Limb (tissue), 2 donors: ENCODE measurements at regions not wholly inside any gene's neighbourhood (a gene's known extent, or its start where the extent isn't known, plus 50 kb on each side); places are given as distances from the start of the nearest gene placed in this dataset.
"Not testable (repeated sequence)": the region's sequence is repeated elsewhere in the genome, so short reads cannot be mapped to it uniquely, and the experiment has no call there.

Experiments used
- DNase-seq, 2 donors: peaks; one replicate each; pipeline ENCODE4 v3.0.0-alpha.2; 2016; ENCODE audit errors: extremely low spot score in 2 of 2

DNA sequence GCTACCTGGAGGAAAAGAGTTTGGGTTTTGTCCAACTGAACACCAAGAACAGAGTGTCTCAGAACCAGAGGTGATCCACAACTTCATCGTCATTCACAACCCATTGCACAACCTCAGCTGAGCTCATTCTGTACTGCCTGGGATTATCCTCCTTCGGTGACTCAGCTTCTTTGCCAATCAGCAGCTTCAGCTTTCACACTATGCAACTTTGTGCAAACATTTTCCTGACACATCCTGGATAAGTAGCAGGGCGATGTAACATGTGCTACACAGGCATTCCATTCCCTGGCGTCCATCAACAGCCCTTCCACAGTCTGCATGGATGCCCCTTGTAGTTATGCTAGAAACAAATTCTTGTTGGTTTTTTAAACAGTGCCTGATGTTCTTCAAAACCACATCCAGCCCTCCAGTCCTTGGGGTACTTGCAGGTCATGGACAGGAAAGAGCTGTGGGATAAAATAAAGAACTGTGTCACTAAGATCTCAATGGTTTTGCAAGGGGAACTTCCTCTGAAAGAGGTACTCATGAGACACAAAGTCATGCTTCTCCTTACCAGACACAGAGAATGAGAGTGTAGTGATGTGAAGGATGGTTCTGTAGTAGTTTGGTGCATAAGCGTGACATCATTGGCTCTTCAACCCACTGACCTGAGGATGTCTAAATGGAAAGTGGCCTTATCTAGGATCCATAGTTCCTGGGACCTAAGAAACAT lies 478.5 kb downstream of the KIF20B start:
- DNase-seq: no peak

DNA sequence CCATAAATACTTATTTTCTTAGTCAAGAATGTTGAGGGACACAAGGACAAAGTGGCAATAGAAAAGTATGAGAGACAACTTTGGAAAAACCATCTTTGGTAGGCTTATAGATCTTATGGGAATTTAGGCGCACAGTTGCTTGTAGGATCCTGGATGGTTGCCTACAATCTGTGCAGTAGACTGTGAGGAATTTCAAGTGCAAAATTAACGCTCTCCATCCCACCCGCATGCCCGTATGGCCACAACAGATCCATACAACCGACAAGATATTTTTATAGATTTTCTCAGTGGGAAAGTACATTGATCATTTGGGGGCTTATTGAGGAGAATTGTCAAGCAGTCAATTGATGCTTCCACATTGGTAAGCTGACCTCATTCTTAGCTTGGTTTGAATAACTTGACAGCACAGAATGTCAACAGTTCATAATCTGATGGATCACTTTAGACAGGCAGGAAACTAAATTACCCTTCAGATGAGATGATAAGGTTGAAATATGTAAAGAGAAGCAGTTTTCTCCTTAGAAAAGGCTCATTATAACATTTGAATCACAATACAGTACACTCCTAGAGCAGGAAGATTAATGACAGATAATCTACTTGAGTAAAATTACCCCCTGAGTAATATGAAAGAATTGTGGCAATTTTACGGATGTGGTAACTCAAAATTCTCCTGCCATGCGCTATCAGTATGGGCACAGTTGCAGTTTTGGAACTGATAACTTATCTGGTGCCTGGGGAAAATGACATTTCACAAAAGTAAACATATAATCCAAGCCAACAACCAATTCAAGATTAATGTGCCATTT lies 479.7 kb downstream of the KIF20B start:
- DNase-seq: no peak

DNA sequence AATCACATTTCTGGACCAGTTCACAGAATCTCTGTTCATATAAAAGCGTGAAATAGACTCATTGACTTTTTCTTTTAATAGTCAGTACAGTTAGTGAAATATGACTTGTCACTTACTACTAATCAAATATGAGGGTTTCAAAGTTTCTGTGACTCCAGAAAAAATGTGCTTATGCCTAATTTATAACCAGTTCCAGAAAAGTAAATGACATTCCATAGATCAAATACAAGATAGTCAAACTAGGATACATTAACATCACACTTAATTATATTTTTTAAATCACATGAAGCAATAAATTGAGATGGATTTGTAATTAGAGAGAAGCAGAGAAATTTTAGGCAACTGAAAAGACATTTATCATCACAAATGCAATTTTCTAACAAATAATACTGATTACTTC lies 491.4 kb downstream of the KIF20B start:
- DNase-seq: no peak

DNA sequence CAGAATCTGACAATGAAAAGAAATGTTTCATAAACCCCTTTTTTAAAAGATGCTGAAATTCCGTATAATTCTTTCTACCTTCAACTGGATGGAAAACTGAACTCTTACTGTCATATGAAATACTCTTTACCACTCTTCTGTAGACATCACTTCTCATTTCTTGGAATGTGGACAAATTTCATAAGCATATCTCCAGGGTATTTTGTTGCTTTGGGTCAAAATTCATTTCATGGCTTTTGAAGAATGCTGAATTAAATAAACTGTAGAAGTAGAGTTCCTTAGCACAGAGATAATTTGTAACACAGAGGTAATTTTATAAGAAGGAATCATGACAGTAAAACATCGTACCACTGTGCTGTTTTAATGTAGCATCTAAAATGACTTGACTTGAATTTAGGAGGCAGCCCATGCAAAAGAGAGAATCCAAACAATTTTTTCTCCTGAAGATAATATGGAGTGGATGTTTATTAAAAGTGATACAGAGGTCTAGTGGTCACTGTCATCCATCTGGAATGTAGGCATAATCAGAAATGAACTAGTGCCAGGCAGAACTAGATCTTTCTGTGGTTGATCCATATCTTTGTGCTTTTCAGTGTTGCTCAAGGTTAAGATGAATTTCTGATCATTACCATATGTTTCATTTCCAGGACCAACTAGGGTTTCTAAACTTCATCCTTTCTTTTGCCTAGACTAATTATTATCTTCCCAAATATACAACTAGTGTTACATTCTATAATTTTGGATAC lies 492.0 kb downstream of the KIF20B start:
- no peak for DNase-seq

DNA sequence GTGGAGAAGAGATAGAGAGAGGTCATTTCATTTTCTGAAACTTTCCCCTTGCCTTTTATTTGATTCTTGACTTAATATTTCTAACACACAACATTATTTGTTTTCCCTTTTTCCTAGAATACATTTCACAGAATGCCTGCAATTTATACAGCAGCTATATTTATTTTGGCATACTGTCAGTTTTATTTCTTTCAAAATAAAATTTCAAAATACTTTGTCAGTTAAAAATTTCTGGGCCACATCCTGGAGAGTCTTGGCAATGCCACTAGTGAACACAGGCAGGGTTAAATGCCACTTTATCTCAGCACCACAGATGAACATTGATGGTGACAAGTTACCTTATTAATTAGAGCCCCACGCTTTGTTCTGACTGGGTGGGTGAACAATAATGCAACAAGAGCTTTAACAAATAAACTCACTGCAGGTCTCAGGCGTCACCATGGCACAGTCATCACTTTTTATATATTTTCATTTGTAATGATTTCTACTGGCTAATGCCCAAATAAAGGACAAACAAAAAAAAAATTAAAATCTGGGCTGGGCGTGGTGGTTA lies 494.0 kb downstream of the KIF20B start:
- no peak for DNase-seq

DNA sequence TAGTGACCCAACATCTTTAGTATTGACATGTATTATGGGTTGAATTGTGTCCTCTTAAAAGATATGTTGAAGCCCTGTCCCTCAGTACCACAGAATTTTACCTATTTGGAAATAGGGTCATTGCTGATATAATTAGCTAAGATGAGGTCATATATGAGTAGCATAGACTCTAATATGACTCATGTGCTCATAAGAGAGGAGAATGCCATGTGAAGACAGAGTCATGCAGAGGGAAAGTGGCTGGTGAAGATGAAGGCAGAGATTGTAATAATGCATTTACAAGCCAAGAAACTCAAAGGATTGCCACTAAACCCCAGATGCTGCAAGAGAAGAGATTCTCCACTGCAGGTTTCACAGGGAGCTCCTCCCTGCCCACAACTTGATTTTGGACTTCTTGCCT lies 496.4 kb downstream of the KIF20B start:
- DNase-seq: no peak

DNA sequence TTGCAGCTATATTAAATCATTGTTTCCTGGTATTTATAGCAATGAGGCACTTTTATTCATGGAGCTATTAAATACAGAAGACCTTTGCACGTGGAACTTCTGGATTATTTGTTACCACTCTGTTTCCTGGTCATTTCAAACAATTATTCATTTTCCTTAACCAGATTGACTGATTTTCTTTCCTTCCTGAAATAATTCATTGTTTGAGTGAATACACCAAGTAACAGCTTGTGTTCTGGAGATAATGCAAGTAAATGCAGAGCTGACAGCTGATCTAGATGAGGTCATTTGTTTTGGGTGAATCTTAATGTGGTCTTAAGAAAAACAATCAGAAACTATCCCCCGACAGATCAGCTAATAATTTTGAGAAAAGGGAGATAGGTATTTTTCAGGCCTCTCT lies 497.7 kb downstream of the KIF20B start:
- no peak for DNase-seq

DNA sequence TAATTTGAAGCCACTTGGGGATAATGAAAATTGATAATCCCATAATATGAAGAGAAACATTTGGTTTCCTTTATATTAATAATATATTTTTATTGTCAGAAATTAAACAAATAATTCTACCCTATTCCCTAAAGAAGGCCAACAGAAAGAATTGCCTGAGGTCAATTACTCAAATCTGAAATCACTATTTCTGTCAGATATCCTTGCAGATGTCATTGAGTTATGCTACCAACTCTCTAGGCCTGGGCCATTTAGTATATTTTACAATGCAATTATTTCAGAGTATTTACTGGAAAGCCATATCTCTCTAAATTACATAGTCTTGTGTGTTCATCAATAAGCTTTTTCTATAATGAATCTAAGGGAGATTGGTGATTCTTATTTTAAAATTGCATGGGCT lies 498.1 kb downstream of the KIF20B start:
- DNase-seq: no peak

DNA sequence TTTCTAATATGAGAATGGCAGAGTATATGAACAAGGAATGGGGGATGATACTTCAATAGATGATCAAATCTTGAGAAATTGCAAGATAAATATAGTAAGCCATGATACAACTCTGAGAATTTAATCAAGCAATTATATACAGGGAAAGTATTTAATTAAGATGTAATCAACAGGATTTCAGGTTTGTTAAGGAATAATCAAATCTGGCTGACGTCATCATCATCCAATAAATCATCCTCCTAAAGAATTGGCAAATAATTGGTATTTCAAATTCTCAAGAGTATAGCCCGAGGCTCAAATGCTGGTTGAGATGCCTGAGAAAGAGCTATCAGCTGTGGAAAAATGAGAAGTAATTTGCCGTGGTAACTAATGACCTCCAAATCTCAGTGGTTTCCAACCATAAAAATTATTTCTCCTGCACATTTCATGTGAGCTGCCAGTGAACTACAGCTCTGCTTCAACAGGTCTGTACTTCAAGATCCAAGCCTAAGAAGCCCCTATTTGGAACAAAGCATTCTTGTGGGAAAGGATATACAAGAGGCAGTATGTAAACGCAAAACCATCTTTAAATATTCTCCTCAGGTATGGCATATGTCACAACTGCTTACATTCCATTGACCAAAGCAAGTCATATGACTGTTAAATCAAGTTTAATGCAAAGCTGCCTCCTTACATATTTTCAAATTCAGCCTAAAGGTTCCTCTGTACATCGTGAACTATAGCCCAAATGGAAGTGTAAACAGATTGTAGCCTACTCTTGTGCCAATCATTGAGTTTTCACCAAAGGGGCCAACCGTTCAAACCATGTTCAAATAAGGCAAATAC lies 503.0 kb downstream of the KIF20B start:
- DNase-seq: no peak

DNA sequence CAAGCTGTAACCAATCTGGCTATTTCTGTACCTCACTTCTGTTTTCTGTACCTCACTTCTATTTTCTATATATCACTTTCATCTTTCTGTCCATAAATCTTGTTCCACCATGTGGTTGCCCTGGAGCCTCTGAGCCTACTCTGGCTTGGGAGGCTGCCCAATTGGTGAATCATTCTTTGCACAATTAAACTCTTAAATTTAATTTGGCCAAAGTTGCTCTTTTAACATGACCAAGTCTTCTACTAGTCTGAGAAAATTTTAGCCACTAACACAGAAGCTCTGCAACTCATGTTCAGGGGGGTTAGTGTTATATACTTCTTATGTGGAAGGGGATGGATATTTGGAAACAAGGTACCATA lies 503.5 kb downstream of the KIF20B start:
- no peak for DNase-seq

DNA sequence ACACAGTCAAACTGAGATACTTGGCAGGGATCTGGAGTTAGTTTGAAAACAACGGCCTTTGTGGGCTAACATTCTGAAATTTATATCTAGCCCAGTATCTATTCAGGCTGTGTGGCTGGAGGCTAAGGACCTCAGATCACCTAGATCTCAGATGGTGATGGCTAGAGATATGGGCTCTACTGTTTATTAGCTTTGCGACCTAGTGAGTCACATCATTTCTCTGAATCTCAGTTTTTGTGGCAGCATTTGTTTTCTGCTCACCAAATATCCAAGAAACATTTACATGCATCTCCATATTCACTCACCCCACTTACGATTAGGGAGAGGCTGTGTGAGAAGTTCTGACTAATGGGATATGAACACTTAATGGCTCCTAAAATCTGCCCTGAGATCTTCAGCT lies 503.9 kb downstream of the KIF20B start:
- no peak for DNase-seq

DNA sequence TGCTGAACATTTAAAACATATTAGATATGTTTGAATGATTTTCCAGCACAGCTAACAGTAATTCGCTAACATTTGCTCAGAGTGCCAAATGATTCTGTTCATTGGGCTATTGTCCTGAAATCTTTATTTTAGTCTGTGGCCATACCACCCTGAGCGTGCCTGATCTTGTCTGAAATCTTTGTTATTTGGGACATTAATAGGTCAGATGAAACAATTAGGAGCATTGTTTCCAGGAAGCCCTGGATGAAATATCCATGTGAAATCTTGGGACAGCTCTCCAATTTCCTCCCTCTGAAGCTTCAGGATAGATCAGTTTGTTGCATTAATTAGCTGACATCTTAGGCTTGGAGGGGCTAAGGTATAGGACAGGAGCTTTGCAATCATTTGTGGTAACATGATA lies 512.0 kb downstream of the KIF20B start:
- no peak for DNase-seq

DNA sequence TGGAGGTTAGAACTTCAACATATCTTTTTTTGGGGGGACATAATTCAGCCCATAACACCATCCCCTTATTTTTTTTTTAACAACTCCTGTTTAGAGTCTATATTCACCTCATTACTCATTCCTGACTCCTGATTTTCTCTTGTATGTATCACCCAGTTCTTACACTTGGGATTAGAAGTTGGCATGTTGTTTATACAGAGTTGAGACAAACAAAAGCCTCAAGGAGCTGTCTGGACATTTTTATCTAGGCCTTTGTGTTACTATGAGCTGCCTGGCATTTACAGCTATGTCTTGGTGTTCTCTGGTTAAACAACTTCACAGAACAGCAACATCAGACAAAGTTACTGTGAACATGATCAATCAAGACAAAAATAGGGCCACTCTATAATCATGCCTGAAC lies 517.5 kb downstream of the KIF20B start:
- no peak for DNase-seq

DNA sequence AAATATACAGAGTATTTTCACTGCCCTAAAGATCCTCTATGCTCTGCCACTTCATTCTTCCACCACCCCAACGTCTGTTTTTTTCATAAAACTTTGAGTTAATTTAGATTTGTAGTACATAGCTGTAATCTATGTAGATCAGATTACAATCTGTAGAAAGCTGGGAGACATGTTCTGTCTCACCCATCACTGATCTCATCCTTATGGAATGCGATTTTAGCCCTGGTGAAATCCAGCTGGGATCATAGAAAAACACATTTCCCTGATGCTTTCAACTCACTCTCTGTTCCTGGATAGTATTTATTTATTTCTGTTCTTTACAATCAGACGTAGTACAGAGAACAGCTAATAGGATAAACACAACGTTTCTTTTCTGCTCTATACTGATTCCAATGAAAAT lies 521.0 kb downstream of the KIF20B start:
- DNase-seq: peak in 1 of 2 donors; percentile 27

DNA sequence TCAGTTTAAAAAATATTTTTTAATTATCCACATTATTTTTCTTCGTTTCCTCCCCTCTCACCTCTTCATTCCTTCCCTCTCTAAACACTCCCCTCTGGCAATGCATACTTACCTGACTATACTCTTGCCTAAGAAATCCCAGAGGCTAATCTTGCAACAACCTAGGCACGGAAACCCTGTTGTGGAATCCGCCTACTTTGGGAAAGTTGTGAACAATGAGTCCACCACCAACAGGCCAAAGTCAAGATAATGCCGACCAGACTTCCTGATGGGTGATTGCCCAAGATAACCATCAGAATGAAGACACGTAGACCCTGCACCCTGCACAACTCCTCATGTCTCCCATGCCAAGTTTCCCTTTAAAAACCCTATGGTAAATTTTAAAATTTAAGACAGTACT lies 521.5 kb downstream of the KIF20B start:
- no peak for DNase-seq

DNA sequence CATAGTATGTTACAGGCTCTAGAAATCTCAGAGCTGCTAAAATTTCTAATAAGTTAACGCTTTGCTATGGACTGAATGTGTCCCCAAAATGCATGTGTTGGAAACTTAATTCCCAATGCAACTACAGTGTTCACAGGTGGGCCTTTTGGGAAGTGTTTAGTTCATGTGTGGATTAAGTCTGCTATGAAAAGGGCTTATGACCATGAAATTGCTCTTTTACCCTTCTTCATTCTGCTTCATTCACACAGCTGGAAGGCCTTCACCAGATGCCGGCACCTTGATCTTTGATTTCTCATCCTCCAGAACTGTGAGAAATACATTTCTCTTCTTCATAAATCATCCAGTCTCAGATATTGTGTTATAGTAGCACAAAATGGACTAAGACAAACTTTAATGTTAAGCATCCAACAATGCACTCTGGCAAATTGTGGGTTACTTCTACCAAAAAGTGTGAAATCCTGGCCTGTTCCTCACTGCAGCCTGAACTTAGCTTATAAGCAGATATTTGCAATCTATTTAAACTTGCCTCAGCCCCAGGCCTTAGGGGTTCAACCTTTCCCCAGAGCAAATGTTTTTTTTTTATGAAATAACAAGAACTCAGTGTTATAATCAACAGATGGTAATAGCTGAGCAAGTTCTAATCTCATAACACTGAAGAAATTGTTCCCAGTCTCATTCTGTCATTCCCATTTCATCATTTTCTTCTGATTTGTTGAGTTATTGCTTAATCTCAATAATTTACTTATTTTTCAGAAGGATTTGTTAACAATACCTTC lies 523.6 kb downstream of the KIF20B start:
- DNase-seq: no peak

DNA sequence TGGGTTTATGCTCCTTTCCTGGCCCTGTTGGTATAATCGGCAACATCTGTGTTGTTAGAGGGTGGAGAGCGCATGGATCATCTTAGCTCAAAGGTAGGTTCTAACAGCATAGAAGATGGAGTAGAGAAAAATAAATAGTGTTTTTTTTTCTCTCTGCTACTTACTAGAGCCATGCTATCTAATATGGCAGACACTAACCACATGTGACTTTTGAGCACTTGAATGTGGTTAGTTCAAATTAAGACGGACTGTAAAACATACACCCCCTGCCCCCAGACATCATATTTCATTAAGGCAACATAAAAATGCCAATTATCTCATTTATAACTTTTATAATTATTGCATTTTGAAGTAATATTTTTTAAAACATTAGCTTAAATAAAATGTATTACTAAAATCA lies 525.1 kb downstream of the KIF20B start:
- DNase-seq: no peak

DNA sequence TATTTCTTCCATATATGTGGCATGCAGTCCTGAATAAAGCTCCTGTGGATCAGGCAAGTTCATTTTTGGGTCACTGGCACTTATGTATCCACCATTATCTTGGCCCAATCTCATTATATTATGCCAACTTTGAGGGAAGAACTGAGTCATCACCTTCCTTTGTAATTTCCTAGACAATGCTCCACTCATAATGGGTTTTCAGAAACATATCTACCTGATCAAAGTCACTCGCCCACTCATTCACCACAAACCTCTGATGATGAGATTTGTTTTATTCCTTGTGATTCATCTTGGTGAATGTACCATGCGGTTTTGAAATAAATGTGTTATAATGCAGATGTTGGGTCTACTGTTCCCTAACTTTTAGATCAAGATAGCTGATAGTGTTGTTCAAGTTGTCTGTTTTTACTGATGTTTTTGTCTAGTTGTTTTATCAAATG lies 525.8 kb downstream of the KIF20B start:
- DNase-seq: no peak

DNA sequence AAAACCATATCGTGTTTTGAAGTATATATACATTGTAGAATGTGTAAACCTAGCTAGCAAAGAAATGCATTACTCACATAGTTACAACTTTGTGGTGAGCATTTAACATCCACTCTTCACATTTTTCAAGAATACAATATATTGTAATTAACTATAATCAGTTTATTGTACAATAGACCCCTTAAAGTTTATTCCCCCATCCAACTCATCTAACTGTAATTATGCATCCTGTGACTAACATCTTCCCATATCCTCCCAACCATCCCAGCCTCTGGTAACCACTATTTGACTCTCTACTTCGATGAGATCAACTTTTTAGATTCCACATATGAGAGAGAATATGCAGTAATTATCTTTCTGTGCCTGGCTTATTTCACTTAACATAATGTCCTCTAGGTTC lies 526.4 kb downstream of the KIF20B start:
- DNase-seq: no peak

DNA sequence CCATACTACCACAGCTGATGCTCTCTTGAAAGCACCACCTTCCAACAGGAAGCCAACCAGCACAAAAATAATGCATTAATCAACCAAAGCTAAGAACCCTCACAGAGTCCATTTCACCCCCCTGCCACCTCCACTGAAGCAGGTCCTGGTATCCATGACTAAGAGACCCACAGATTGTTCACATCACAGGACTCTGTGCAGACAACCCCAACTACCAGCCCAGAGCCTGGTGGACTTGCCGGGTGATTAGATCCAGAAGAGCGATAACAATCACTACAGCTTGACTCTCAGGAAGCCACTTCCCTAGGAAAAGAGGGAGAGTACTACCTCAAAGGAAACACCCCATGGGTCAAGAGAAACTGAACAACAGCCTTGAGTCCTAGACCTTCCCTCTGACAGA lies 528.1 kb downstream of the KIF20B start:
- DNase-seq: no peak

DNA sequence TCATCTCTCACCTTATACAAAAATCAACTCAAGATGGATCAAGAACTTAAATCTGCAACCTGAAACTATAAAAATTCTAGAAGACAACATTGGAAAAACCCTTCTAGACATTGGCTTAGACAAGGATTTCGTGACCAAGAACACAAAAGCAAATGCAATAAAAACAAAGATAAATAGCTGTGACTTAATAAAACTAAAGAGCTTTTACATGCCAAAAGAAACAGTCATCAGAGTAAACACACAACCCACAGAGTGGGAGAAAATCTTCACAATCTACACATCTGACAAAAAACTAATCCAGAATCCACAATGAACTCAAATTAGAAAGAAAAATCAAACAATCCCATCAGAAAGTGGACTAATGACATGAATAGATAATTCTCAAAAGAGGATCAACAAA lies 532.4 kb downstream of the KIF20B start:
- DNase-seq: not testable (repeated sequence)
